ENCODE measurements at regions not wholly inside any gene's neighbourhood (a gene's known extent, or its start where the extent isn't known, plus 50 kb on each side); places are given as distances from the start of the nearest gene placed in this dataset.
"Not testable (repeated sequence)": the region's sequence is repeated elsewhere in the genome, so short reads cannot be mapped to it uniquely, and the experiment has no call there.

DNA sequence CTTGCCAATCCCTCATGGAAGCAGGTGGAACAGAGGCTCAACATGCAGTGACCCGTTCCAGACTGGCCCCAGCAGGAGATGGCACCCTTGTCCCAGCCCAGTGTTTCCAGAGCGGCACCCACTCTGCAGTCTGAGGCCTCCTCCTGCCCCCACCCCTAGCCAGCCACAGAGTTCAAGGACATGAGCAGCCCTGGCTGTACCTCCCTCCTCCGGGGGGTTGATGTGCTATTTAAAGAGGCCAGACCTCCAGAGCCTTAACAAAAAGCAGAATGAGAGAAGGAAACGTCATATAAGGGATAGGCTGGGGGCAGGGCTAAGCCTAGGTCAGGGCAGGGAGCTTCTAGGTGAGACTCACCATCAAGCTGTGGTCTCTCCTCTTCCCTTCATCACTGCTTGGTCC is 115.7 kb upstream of the NANOS1 start:
- no peak for DNase-seq (ENCODE audit: low read depth in 1 of 2, low spot score in 1 of 2)

DNA sequence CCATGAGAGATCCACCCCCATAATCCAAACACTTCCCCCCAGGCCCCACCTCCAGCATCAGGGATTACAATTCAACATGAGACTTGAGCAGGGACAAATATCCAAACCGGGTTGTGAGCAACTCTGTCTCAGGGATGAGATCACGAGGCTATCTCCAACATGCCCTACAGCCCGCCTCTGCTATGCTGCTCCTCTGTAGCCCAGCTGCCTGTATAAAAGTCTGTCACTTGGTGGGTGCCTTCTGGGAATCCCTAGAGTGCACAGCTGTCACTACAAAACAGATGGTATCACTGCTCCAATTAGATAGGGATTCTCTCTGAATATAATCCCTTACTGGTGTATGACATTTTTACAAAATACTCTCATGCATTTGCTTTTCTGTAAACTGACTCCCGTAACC is 114.9 kb upstream of the NANOS1 start:
- no peak for DNase-seq (ENCODE audit: low read depth in 1 of 2, low spot score in 1 of 2)

DNA sequence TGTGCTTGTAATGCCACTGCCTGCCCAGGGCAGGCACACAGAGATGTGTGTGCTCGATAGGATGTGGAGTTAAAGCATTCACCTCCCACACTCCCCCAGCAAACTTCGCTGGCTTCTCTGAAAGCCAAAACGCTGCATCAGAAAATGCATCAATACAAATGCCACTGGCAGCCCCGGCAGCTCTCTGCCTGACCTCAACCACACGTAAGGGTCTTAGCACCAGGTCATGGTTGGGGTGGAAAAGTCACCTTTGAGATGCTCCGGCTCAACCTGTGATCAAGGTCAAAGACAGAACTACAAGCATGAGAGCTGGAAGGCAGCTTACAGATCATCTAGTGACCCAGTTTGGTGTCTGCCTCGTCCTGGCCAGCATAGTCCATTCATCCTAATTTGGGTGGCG is 114.4 kb upstream of the NANOS1 start:
- no peak for DNase-seq (ENCODE audit: low read depth in 1 of 2, low spot score in 1 of 2)

DNA sequence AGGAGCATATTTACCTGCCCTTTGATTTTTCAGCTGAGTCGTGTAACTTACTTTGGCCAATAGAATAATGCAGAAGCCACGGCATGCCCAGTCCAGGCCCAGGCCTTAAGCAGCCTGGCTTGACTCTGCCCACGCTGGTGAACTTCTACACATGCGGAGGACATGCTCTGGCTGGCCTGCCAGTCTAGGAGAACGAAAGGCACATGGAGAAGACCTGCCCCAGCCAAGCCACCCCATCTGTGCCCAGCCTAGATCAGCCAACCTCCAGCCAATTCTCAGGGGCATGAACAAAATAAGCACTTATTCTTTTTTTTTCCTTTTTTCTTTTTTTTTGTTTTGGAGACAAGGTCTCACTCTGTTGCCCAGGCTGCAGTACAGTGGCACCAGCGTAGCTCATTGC is 112.7 kb upstream of the NANOS1 start:
- DNase-seq (ENCODE audit: low read depth in 1 of 2, low spot score in 1 of 2), result no peak

DNA sequence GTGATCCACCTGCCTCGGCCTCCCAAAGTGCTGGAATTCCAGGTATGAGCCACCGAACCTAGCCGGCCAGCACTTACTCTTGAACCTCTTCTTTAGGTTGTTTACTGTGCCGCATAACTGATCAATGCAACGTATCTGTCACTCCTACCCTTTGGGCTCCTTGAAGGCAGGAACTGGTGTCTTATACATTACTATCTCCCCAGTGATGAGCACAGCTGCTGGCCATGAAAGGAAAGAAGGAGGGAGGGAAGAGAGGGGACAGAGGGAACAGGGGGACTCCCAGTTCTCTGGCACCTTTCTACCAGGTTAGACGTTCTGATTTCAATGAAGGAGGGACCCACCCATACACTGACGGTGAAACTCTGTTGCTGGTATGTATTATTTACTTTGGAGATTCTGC is 111.8 kb upstream of the NANOS1 start:
- DNase-seq (ENCODE audit: low read depth in 1 of 2, low spot score in 1 of 2), result no peak

DNA sequence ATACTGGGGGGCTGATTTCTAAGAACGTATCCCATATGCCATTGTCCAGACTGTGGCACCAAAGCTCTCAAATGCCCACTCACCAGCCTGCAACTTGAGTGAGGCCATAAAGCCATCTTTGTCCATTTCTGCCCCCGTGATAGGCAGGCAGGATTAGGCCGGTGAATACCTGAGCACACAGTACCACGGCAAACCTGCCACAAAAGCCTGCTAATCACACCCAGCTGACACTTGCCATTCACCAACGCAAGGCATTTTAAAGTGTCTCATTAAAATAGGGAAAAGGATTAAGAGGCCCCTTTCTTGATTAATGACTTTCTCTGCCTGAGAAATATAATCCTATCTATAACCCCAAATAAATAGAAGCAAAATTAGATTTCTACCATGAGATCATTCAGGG is 111.4 kb upstream of the NANOS1 start:
- DNase-seq (ENCODE audit: low read depth in 1 of 2, low spot score in 1 of 2), result no peak

DNA sequence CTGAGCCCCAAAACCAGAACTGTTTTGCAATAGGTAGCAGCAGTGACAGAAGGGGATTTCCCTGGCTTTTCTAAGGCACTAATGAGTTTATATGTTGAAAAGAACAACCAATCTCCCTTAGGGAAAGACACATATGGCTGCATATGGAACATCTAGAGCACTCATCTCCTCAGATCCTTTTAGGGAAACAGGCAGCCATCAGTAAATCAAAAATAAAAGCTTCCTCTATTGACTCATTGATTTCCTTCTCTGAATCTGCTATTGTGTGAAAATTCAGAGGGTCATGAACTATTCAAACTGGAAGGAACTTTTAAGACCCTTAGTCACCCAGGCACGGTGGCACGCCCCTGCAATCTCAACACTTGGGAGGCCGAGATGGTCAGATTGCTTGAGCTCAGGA is 110.9 kb upstream of the NANOS1 start:
- DNase-seq (ENCODE audit: low read depth in 1 of 2, low spot score in 1 of 2), result no peak

DNA sequence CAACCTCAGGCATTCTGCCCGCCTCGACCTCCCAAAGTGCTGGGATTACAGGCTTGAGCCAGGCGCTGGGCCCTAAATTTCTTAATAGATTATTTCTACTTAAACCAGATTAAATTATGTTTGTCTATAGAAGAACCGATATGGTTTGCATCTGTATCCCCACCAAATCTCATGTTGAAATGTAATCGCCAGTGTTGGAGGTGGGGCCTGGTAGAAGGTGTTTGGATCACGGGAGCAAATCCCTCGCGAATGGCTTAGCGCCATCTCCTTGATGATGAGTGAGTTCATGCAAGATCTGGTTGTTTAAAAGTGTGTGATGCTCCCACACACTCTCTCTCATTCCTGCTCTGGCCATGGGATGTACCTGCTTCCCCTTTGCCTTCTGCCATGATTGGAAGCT is 109.3 kb upstream of the NANOS1 start:
- DNase-seq (ENCODE audit: low read depth in 1 of 2, low spot score in 1 of 2), result no peak

DNA sequence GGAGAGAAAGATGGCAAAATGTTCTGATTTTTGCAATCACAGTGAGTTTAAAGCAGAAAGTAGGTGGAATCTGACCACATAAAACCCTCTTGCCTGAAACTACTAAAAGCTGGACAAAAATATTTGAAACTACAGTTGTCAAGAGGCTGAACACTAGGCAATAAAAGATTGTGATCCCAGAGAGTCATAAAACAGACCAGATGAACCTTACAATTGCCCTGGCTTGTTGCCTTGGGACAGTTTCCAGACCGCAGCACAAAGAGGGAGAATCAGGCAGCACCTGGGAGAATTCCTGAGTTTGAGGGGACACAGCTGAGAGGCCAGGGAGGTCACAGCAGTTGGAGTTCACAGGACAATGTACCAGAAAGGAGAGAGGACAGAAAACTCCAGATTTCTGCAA is 107.3 kb upstream of the NANOS1 start:
- no peak for DNase-seq (ENCODE audit: low read depth in 1 of 2, low spot score in 1 of 2)

DNA sequence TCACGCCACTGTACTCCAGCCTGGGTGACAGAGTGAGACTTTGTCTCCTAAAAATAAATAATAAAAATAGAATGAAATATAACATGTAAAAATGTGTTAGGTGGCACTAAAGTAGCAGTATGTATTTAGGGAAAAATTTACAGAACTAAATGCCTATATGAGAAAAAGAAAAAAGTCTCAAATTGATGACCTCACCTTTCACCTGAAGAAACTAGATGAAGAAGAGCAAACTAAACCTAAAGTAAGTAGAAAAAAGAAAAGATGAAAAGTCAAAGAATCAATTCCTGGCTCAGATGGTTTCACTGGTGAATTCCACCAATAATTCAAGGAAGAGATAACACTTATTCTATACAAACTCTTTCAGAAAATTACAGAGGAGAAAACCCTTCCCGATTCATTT is 106.5 kb upstream of the NANOS1 start:
- DNase-seq (ENCODE audit: low read depth in 1 of 2, low spot score in 1 of 2), result no peak

DNA sequence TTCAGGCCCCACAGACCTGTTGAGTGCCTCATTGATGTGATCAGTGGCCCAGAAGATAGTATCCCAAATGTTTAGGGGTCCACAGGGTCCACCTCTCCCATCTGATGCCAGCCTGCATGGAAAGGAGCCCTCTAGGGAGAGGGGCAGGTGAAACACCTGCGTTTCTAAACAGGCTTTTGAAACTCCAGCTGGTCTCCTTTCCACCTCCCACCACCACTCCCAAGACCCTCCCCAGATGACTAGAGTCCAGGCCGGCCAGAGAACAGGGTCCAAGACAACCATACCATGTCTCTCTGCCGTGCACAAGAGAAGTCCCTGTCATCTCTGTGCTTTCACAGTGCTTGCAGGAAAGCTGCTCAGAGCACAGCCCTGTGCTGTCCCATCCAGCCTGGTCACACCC is 105.0 kb upstream of the NANOS1 start:
- no peak for DNase-seq (ENCODE audit: low read depth in 1 of 2, low spot score in 1 of 2)

DNA sequence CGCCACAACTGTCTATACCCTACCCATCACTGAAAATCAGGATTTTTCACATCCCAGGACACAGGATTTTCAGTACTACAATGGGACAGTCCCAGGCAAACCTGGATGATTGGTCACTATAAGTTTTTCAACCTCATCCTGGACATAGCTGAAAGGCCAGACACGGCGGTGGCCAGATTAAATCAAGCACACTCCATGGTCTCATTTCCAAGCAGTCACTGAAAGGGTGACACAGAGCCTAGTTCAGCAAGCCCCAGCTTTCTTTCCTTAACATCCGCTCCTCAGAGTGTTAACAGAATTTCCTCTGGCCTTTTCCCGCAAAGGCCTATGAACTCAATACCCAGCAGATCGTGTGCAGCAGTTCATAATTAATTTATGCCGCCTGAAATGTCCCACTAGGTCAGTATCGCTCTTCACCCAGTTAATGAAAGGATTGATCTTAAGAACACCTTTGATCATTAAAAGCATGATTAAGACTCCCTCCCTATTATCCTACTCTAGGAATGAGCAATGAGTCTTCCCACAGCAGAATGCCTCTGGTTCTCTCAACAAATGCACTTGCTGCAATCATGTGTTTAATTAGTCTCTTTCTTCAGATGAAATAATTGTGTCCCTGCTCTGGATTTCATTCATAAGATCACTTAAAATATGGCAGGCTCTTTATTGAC is 104.0 kb upstream of the NANOS1 start:
- no peak for DNase-seq (ENCODE audit: low read depth in 1 of 2, low spot score in 1 of 2)

DNA sequence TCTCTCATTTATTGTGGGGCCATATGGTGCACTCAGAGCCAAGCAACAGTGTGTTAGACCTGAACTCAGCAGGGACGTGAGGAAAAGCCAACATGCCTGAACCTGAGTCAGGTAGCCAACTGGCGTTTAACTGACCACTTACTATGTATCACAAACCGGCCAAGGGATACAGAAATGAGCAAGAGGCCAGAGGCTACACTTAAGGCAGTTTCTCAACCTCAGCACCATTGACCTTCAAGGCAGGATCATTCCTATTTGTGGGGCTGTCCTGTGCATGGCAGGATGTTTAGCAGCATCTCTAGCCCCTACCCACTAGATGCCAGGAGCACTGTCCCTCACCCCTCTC is 103.5 kb upstream of the NANOS1 start:
- no peak for DNase-seq (ENCODE audit: low read depth in 1 of 2, low spot score in 1 of 2)

DNA sequence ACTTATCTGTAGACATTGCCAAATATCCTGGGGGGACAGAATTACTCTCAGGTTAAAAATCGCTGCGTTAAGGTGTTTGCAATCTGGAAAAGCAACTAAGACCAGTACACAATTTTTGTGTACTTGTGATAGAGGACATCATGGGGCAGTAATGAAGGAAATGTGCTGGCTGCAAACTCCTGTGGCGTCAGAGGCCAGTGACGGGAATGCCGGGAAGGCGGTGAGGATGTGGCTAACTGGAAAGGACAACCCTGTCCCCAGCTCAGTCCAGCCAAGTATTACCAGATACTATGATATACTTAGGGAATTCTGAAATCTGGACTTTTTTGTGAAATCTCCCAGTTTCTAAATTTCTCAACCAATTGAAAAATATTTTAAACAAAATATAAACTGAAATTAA is 103.1 kb upstream of the NANOS1 start:
- no peak for DNase-seq (ENCODE audit: low read depth in 1 of 2, low spot score in 1 of 2)

DNA sequence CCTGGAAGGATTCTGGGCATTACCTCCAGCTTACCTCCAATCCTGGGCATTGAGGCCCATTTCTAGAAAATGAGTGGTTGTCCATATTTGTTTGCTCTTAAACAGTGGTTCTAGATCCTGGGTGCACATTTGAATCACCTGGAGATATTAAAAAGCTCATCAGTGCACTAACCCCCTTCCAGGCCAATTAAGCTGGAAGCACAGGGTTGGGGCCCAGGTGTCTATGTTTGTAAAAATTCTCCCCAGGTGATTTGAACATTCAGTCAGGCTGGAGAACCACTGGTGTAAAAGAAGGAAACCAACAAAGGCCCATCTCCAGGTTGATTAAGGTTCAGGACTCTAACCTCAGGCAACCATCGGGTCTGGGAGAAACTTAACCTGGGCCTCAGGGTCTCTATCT is 102.6 kb upstream of the NANOS1 start:
- no peak for DNase-seq (ENCODE audit: low read depth in 1 of 2, low spot score in 1 of 2)

DNA sequence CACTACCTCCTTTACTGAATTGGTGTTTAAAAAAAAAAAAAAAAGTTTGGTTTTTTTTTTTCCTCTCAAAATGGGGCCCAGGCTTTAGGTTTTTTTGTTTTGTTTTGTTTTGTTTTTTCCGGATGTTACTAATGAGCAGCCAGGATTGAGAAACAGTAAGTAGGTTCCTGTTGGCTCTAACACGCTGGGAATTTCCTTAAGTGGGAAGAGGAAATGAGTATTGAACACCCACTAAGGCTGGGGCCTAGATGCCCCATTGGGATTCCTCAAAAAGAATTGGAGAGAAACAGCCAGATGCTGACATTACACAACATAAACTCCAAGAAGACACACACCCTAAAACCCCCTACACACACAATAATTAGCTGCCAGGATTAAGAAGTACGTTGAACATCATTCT is 102.2 kb upstream of the NANOS1 start:
- DNase-seq (ENCODE audit: low read depth in 1 of 2, low spot score in 1 of 2), result no peak

DNA sequence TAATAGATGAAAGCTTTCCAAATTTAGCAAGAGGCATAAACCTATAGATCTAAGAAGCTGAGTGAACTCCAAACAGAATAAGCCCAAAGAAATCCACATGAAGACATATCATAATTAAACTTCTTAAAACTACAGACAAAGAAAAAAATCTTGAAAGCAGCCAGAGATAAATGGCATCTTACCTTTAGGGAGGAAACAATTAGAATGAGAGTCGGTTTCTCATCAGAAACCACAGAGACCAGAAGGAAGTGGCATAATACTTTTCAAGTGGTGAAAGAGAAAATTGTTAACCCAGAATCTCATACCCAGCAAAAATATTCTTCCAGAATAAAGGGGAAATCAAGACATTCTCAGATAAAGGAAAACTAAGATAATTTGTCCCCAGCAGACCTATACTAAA is 98.9 kb upstream of the NANOS1 start:
- DNase-seq (ENCODE audit: low read depth in 1 of 2, low spot score in 1 of 2), result no peak

DNA sequence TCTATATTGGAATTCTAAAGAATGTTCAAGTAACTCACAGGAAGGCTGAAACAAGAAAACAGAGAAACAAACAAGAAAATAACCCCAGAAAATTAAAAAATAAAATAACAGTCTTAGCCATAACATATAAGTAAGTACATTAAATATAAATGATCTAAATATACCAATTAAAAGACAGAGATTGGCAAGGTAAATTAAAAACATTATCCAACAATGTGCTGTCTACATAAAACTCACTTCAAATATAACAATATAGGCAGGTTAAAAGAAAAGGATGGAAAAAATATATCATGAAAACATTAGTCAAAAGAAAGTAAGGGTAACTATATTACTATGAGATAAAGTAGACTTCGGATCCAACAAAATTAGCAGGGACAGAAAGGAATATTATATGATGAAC is 98.1 kb upstream of the NANOS1 start:
- no peak for DNase-seq (ENCODE audit: low read depth in 1 of 2, low spot score in 1 of 2)

DNA sequence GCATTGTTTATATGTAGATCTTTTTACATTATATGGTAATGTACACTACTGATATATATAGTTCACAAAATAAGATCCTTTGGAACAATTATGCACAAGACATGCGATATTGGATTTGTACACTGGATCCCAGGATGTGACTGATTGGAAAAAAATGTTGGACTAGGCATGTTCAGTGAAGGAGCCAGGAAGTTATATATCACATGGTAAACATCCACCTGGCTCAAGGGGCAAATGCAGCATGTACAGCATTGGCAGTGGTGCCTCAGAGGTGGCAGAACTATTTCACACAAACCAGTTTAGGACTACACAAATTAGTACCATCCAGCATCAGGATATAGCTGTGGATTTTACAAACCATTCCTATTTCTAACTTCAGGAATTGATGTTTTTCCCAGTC is 97.4 kb upstream of the NANOS1 start:
- not testable (repeated sequence) for DNase-seq (ENCODE audit: low read depth in 1 of 2, low spot score in 1 of 2)

DNA sequence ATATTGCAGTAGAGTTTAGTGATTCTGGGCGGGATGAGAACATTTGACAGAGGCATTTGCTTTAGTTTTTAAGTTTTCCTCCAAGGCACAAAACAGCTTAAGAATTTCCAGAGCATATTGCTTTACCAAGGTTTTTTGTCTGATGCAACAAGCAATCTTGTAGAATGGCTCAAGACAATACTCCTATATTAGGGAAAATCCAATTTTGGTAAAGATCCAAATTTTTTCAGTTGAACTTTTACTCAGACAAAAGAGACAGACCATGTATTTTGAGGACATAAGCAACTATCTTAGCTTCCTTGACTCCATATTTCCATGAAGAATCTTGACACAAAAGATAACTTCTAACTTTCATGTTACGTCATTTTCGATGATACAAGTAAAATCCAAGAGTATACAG is 92.3 kb upstream of the NANOS1 start:
- DNase-seq (ENCODE audit: low read depth in 1 of 2, low spot score in 1 of 2), result no peak

DNA sequence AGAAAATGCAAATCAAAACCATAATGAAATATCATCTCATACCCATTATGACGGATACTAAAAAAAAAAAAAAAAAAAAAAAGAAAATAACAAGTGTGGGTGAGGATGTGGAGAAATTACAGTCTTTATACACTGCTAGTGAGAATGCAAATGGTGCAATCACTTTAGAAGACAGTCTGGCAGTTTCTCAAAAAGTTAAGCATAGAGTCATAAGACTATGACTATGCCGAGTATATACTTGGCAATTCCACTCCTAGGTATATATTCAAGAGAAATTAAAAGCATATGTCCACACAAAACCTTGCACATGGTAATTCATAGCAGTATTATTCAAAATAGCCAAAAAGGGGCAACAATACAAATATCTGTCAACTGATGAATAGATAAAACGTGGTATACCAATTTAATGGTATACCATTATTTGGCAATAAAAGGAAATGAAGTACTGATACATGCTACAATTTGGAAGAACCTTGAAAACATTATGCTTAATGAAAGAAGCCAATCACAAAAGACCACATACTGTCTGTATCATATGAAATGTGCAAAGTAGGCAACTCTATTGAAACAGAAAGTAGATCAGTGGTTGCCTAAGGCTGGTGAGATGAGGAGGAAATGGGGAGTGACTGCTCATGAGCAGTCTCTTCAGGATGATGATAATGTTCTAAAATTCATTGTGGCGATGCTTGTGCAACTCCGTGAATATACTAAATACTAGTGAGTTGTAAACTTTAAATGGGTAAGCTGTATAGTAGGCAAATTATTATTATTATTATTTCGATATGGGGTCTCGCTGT is 90.1 kb upstream of the NANOS1 start:
- DNase-seq (ENCODE audit: low read depth in 1 of 2, low spot score in 1 of 2), result no peak

DNA sequence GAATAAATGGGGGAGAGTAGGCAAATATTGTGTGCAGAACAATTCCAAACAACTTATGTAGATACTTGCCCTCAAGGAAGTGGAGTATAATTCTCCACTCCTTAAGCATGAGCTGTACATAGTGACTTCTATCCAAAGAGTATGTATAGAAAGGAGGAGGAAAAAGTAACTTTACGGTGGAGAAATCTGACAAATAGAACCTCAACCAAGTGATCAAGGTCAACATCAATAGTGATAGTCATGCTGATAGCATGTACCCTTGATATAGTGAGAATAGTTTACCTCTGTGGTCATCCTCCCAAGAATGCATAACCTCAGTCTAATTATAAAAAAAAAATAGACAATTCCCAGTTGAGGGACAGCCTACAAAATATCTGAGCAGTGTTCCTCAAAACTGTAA is 89.1 kb upstream of the NANOS1 start:
- no peak for DNase-seq (ENCODE audit: low read depth in 1 of 2, low spot score in 1 of 2)

DNA sequence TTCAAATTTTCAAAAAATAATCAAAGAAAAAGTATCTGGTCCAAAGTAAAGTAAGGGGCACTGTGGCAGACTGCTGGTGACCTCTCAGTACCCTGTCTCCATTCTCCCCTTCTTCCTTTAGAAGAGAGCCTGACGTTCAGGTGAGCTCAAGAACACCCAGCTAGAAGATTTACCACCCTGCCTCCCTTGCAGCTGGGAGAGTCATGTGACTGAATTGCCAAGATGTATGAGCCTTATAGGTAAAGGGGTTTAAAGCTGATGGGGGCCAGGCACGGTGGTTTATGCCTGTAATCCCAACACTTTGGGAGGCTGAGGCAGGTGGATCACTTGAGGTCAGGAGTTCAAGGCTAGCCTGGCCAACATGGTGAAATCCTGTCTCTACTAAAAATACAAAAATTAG is 86.3 kb upstream of the NANOS1 start:
- DNase-seq (ENCODE audit: low read depth in 1 of 2, low spot score in 1 of 2), result no peak
